K562 (cell line): ENCODE measurements at regions not wholly inside any gene's neighbourhood (a gene's known extent, or its start where the extent isn't known, plus 50 kb on each side); places are given as distances from the start of the nearest gene placed in this dataset.

Experiments used
- E2F3 ChIP-seq: fragments of 250-450 bp; sonication (Bioruptor Pico); IDR thresholded peaks from 2 replicates; pipeline ENCODE4 v1.4.0; 2020; ENCODE audit warnings: mild to moderate bottlenecking
- MYNN ChIP-seq, 2 experiments: sonication (generic); formaldehyde crosslinking in 1 of 2; IDR thresholded peaks; 2 replicates each; pipeline versions ENCODE4 v1.5.0 to v1.6.1; 2016 to 2020; ENCODE audit warnings: antibody characterized with exemption in 1 of 2, missing genetic modification reagents in 1 of 2
- NFIX ChIP-seq: fragments of 250-450 bp; sonication (Bioruptor Pico); IDR thresholded peaks from 2 replicates; pipeline ENCODE4 v1.4.0; 2020; ENCODE audit warnings: low read depth, mild to moderate bottlenecking, moderate library complexity
- NR2C2 ChIP-seq, 2 experiments: fragments of 200-800 bp in 1 of 2; sonication (Bioruptor generic) in 1 of 2; sonication (generic) in 1 of 2; formaldehyde crosslinking in 1 of 2; IDR thresholded peaks; 2 replicates each; pipeline versions ENCODE4 v1.6.1 to v1.8.0; 2016 to 2022; ENCODE audit warnings: mild to moderate bottlenecking in 1 of 2, missing compliant biosample characterization in 1 of 2, missing genetic modification characterization in 1 of 2, missing genetic modification reagents in 1 of 2
- PHF21A ChIP-seq: fragments of 450-650 bp; IDR thresholded peaks from 2 replicates; pipeline ENCODE4 v1.6.1; 2017; ENCODE audit warnings: low read depth, borderline replicate concordance
- ZFX ChIP-seq: sonication (generic); formaldehyde crosslinking; IDR thresholded peaks from 2 replicates; pipeline ENCODE4 v1.8.0; 2022; ENCODE audit warnings: mild to moderate bottlenecking, missing genetic modification reagents, moderate library complexity
- ZNF124 ChIP-seq: sonication (generic); formaldehyde crosslinking; IDR thresholded peaks from 2 replicates; pipeline ENCODE4 v1.8.1; 2022; ENCODE audit warnings: missing genetic modification reagents
- ZNF184 ChIP-seq: sonication (generic); formaldehyde crosslinking; IDR thresholded peaks from 2 replicates; pipeline ENCODE4 v1.5.0; 2020; ENCODE audit warnings: missing genetic modification reagents
- ZNF431 ChIP-seq: sonication (generic); formaldehyde crosslinking; IDR thresholded peaks from 2 replicates; pipeline ENCODE4 v1.8.0; 2022; ENCODE audit warnings: mild to moderate bottlenecking, missing genetic modification reagents
- ZNF695 ChIP-seq: fragments of 450-650 bp; formaldehyde crosslinking; IDR thresholded peaks from 2 replicates; pipeline ENCODE4 v1.4.0; 2020; ENCODE audit warnings: mild to moderate bottlenecking, moderate library complexity
- TF ChIP-seq, protein P1 (sequence below): sonication (generic); formaldehyde crosslinking; IDR thresholded peaks from 2 replicates; pipeline ENCODE4 v1.8.0; 2022; ENCODE audit warnings: mild to moderate bottlenecking, low read depth, missing genetic modification reagents
- TF ChIP-seq, protein P2 (sequence below): sonication (generic); formaldehyde crosslinking; IDR thresholded peaks from 2 replicates; pipeline ENCODE4 v1.8.1; 2023; ENCODE audit warnings: missing genetic modification reagents, mild to moderate bottlenecking, borderline replicate concordance
- TF ChIP-seq, protein P3 (sequence below), 2 experiments: fragments of 200-800 bp in 1 of 2; sonication (Bioruptor generic) in 1 of 2; sonication (generic) in 1 of 2; formaldehyde crosslinking in 1 of 2; IDR thresholded peaks in 1 of 2; conservative IDR thresholded peaks in 1 of 2; 2 replicates each; pipeline versions ENCODE4 v1.5.0 to v1.6.1; 2016 to 2020; ENCODE audit warnings: missing compliant biosample characterization in 1 of 2, missing genetic modification characterization in 1 of 2, missing genetic modification reagents in 1 of 2
- TF ChIP-seq, protein P4 (sequence below): fragments of 250-450 bp; sonication (Bioruptor Pico); IDR thresholded peaks from 2 replicates; pipeline ENCODE4 v1.4.0; 2020; ENCODE audit warnings: borderline replicate concordance

DNA sequence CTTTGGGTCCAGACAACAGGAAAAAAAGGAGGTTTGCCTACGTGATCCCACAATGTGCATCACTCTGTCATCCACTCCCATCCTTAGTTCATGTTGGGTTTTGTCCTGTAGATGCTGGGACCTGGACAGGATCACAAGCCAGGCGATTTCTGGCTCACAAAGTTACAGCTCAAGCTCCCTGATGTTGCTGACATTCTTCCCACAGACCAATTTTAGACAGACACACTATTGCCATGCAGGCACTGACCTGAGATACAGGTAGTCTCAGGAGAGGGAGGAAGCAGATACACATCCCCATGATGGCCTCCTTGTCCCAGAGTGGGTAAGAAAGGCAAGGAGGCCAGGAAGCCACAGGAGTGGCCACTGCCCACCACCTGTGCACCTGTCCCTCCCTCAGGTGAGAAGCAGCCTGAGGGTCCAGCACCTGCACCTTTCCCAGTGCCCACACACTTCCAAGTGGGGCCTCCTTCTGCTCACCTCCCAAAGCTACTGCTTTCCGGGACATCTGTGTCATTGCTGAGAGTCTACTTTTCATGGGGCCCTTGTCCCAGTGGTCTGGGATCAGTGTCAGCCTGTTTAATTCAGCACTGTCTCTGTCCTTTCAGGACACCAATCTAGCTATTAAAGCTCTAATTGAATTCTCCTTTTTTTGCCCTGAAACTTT is 52.0 kb upstream of the TOP3B start (continued):
- TF ChIP-seq, protein P1, sequence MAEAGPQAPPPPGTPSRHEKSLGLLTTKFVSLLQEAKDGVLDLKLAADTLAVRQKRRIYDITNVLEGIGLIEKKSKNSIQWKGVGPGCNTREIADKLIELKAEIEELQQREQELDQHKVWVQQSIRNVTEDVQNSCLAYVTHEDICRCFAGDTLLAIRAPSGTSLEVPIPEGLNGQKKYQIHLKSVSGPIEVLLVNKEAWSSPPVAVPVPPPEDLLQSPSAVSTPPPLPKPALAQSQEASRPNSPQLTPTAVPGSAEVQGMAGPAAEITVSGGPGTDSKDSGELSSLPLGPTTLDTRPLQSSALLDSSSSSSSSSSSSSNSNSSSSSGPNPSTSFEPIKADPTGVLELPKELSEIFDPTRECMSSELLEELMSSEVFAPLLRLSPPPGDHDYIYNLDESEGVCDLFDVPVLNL, result peak; percentile 55; the same call in 1 of the 2 replicates
- TF ChIP-seq, protein P2, sequence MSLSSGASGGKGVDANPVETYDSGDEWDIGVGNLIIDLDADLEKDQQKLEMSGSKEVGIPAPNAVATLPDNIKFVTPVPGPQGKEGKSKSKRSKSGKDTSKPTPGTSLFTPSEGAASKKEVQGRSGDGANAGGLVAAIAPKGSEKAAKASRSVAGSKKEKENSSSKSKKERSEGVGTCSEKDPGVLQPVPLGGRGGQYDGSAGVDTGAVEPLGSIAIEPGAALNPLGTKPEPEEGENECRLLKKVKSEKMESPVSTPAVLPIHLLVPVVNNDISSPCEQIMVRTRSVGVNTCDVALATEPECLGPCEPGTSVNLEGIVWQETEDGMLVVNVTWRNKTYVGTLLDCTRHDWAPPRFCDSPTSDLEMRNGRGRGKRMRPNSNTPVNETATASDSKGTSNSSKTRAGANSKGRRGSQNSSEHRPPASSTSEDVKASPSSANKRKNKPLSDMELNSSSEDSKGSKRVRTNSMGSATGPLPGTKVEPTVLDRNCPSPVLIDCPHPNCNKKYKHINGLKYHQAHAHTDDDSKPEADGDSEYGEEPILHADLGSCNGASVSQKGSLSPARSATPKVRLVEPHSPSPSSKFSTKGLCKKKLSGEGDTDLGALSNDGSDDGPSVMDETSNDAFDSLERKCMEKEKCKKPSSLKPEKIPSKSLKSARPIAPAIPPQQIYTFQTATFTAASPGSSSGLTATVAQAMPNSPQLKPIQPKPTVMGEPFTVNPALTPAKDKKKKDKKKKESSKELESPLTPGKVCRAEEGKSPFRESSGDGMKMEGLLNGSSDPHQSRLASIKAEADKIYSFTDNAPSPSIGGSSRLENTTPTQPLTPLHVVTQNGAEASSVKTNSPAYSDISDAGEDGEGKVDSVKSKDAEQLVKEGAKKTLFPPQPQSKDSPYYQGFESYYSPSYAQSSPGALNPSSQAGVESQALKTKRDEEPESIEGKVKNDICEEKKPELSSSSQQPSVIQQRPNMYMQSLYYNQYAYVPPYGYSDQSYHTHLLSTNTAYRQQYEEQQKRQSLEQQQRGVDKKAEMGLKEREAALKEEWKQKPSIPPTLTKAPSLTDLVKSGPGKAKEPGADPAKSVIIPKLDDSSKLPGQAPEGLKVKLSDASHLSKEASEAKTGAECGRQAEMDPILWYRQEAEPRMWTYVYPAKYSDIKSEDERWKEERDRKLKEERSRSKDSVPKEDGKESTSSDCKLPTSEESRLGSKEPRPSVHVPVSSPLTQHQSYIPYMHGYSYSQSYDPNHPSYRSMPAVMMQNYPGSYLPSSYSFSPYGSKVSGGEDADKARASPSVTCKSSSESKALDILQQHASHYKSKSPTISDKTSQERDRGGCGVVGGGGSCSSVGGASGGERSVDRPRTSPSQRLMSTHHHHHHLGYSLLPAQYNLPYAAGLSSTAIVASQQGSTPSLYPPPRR, result peak; percentile 61; the same call in 1 of the 2 replicates
- TF ChIP-seq, protein P3, sequence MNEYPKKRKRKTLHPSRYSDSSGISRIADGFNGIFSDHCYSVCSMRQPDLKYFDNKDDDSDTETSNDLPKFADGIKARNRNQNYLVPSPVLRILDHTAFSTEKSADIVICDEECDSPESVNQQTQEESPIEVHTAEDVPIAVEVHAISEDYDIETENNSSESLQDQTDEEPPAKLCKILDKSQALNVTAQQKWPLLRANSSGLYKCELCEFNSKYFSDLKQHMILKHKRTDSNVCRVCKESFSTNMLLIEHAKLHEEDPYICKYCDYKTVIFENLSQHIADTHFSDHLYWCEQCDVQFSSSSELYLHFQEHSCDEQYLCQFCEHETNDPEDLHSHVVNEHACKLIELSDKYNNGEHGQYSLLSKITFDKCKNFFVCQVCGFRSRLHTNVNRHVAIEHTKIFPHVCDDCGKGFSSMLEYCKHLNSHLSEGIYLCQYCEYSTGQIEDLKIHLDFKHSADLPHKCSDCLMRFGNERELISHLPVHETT (CRISPR knock-in tag; conservative IDR thresholded peaks at IDR 0.05 in 1 of 2, IDR thresholded peaks at IDR 0.05 in 1 of 2), result peak in 1 of 2 experiments; percentile 37; a peak in 1 of 4 replicates
- TF ChIP-seq, protein P4, sequence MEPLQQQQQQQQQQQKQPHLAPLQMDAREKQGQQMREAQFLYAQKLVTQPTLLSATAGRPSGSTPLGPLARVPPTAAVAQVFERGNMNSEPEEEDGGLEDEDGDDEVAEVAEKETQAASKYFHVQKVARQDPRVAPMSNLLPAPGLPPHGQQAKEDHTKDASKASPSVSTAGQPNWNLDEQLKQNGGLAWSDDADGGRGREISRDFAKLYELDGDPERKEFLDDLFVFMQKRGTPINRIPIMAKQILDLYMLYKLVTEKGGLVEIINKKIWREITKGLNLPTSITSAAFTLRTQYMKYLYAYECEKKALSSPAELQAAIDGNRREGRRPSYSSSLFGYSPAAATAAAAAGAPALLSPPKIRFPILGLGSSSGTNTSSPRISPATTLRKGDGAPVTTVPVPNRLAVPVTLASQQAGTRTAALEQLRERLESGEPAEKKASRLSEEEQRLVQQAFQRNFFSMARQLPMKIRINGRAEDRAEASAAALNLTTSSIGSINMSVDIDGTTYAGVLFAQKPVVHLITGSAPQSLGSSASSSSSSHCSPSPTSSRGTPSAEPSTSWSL, result peak; percentile 17; the same call in 1 of the 2 replicates
- TF ChIP-seq ZNF124 (0 out of 2 replicates have a peak, but pooled peaks have one; percentile 60), ZNF184 (CRISPR knock-in tag) (peak; percentile 53; the same call in 1 of the 2 replicates), ZNF695 (CRISPR knock-in tag) (peak; percentile 18; the same call in 1 of the 2 replicates), PHF21A (no peak), NR2C2 (CRISPR knock-in tag; IDR thresholded peaks at IDR 0.05) (0 out of 2 replicates have a peak, but pooled peaks have one; percentile 16), NR2C2 (tag; IDR thresholded peaks at IDR 0.05) (no peak), MYNN (IDR thresholded peaks at IDR 0.05) (no peak), MYNN (CRISPR knock-in tag; IDR thresholded peaks at IDR 0.05) (0 out of 2 replicates have a peak, but pooled peaks have one; percentile 66), NFIX (CRISPR knock-in tag) (no peak), E2F3 (0 out of 2 replicates have a peak, but pooled peaks have one; percentile 53), ZFX (CRISPR knock-in tag) (peak; percentile 16; the same call in 1 of the 2 replicates), ZNF431 (no peak)
